Activated CD4-positive, alpha-beta T cell treated with anti-CD3 and anti-CD28 coated beads, Interleukin-2, amount 10 ng/mL, durations not matched to agents 24 days and 14 days (primary cell): ENCODE measurements at regions not wholly inside any gene's neighbourhood (a gene's known extent, or its start where the extent isn't known, plus 50 kb on each side); places are given as distances from the start of the nearest gene placed in this dataset.

Experiments
- DNase-seq: peaks from one replicate; pipeline ENCODE4 v3.0.0; 2022
- H3K27ac Mint-ChIP-seq: one replicate; pipeline ENCODE4 v1.8.0; 2022; ENCODE audit warnings: mild to moderate bottlenecking, mixed read lengths
- H3K27me3 Mint-ChIP-seq: one replicate; pipeline ENCODE4 v1.8.0; 2022; ENCODE audit warnings: mixed read lengths
- H3K36me3 Mint-ChIP-seq: one replicate; pipeline ENCODE4 v1.8.0; 2022; ENCODE audit warnings: low read depth, mild to moderate bottlenecking, mixed read lengths
- H3K4me1 Mint-ChIP-seq: one replicate; pipeline ENCODE4 v1.8.0; 2021; ENCODE audit warnings: mixed read lengths
- H3K4me3 Mint-ChIP-seq: one replicate; pipeline ENCODE4 v1.8.0; 2022; ENCODE audit warnings: mild to moderate bottlenecking, moderate library complexity, mixed read lengths
- H3K9me3 Mint-ChIP-seq: one replicate; pipeline ENCODE4 v1.8.0; 2021; ENCODE audit warnings: mixed read lengths
- intact Hi-C: fragments of 100-400 bp; cut with micrococcal nuclease; formaldehyde crosslinking; loops from one replicate; pipeline ENCODE4 v1.15.1; 2023

GRCh38 chr20:47956268-47956995 is 171.2 kb upstream of the SULF2 start:
- no peak for DNase-seq
- no peaks in the 10 kb centered on the region for H3K36me3 Mint-ChIP-seq
- H3K27ac Mint-ChIP-seq, result no peak overlapping the region
- no peaks in the 10 kb centered on the region for H3K9me3 Mint-ChIP-seq
- H3K4me1 Mint-ChIP-seq, result no peaks in the 10 kb centered on the region
- no peak overlapping the region for H3K4me3 Mint-ChIP-seq
- no peaks in the 10 kb centered on the region for H3K27me3 Mint-ChIP-seq
- intact Hi-C loops, result no loop called here

DNA sequence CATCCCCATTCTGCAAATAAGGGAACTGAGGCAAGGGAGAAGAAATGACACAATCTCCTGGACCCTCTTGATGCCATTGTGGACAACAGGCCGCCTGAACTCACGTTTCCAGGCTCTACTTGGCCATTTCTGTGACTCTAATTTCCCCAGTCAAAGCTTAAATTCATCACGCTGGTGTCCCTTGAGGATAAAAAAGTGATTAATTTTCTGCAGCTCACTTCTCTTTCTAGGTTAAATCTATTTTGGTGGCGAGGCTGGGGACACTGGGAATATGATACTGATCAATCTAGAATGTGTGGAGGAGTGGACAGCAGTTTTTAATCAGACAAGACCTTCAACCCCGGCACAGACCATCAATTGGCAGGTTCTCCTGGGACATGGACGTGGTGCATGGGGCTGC is 168.2 kb upstream of the SULF2 start:
- no peaks in the 10 kb centered on the region for H3K4me1 Mint-ChIP-seq
- H3K27ac Mint-ChIP-seq, result no peak overlapping the region
- H3K9me3 Mint-ChIP-seq, result no peaks in the 10 kb centered on the region
- H3K36me3 Mint-ChIP-seq, result no peaks in the 10 kb centered on the region
- intact Hi-C loops, result no loop called here
- H3K4me3 Mint-ChIP-seq, result no peak overlapping the region
- H3K27me3 Mint-ChIP-seq, result no peaks in the 10 kb centered on the region
- no peak for DNase-seq

DNA sequence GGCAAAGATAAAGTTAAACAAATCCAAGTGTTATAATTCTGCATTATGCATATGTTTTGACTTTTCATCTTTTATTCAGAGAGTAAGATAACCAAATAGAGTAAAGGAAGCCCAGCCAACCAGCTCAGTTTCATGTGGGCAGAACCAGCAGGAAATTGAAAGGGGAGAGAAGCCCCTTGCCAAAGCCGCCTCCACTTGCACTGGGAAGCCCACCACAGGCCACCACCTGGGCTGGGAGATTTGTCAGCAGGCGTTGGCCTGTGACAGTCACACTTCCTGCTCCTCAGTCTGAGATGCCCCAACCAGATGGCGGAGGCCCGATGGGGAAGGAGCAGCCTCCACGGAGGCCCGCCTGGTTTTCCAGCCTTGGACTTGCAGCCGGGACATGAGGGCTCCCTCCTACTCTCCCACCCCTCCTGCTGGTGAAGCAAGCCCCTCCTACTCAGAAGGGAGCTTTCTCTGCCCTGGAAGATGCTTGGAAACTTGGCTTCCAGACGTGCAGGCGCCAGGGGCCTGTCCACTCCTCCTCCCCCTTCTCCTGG is 166.8 kb upstream of the SULF2 start:
- DNase-seq, result no peak
- no peak overlapping the region for H3K27ac Mint-ChIP-seq
- intact Hi-C loops, result no loop called here
- H3K27me3 Mint-ChIP-seq, result no peaks in the 10 kb centered on the region
- H3K9me3 Mint-ChIP-seq, result no peaks in the 10 kb centered on the region
- no peaks in the 10 kb centered on the region for H3K36me3 Mint-ChIP-seq
- no peak overlapping the region for H3K4me3 Mint-ChIP-seq
- no peaks in the 10 kb centered on the region for H3K4me1 Mint-ChIP-seq

DNA sequence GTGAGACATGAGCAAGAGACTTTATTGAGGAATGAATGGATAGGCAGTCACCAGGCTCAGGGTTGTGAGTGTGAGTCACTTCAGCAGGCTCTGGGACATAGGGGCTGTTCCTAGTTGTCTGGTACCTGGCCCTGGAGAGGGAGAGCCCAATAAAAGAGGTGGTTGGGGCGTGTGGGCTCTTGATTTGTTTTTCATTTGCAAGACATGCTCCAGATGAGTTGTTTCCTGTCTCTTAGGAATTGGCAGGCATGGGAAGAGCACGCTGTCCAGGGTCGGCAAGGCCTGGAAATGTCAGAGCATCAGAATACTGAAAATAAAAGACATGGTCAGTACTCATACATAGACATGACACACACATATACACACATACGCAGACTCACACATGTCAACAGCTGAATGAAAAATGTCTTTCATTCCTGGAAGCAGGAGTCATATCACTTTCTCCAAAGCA is 166.3 kb upstream of the SULF2 start:
- no peaks in the 10 kb centered on the region for H3K4me1 Mint-ChIP-seq
- no peak for DNase-seq
- no peaks in the 10 kb centered on the region for H3K27me3 Mint-ChIP-seq
- H3K27ac Mint-ChIP-seq, result no peak overlapping the region
- H3K9me3 Mint-ChIP-seq, result no peaks in the 10 kb centered on the region
- intact Hi-C loops, result no loop called here
- no peak overlapping the region for H3K4me3 Mint-ChIP-seq
- H3K36me3 Mint-ChIP-seq, result no peaks in the 10 kb centered on the region

DNA sequence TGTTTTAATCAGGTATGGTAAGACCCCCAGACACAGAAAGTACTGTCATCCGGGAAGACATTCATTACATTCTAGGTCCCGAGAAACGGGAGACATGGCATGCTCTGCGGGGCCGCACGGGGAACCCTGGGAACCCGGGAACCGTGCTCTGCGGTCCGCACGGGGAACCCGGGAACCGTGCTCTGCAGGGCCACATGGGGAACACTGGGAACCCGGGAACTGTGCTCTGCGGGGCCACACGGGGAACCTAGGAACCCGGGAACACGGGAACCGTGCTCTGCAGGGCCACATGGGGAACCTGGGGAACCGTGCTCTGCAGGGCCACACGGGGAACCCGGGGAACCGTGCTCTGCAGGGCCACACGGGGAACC is 165.6 kb upstream of the SULF2 start:
- H3K9me3 Mint-ChIP-seq, result no peaks in the 10 kb centered on the region
- intact Hi-C loops, result no loop called here
- H3K27ac Mint-ChIP-seq, result no peak overlapping the region
- H3K4me3 Mint-ChIP-seq, result no peak overlapping the region
- no peaks in the 10 kb centered on the region for H3K27me3 Mint-ChIP-seq
- no peak for DNase-seq
- H3K36me3 Mint-ChIP-seq, result no peaks in the 10 kb centered on the region
- H3K4me1 Mint-ChIP-seq, result no peaks in the 10 kb centered on the region

DNA sequence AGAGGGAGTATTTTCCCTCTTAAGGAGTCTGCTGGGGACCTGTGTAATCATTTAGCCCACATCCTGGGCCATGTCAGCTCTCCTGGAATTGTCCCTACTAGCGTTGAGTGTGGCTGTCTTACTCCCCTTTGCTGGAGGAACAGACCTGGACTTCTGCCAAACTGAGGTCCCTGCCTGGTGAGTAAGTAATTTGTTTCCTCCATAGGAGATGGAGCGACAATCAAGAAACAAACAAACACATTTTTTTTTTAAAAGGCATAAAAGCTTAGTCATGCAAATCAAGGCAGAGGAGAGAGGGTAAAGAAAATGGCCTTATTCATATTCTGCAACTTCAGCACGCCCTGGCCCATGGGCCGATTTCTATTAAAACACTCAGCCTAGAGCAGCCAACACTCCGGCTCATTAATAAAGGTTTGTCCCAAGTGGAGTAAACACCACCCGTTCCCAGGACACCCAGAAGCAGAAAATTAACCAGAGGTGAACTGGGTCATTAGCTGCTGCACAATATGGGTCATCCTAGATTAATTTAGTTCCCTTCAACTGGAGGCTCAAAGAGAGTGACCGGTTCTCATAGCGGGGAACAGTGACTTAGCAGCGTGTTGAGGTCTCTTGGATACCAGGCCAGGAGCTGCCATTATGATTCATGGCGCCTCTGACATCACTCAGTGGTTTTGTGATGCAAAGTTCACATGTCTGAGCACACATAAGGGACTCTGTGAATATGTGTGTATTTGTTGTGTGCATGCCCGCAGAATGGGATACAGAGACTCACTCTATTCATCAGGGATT is 165.0 kb upstream of the SULF2 start:
- H3K27ac Mint-ChIP-seq, result no peak overlapping the region
- no peak for DNase-seq
- intact Hi-C loops, result no loop called here
- H3K36me3 Mint-ChIP-seq, result no peaks in the 10 kb centered on the region
- no peaks in the 10 kb centered on the region for H3K9me3 Mint-ChIP-seq
- H3K27me3 Mint-ChIP-seq, result no peaks in the 10 kb centered on the region
- no peaks in the 10 kb centered on the region for H3K4me1 Mint-ChIP-seq
- no peak overlapping the region for H3K4me3 Mint-ChIP-seq

- Mint-ChIP-seq H3K27ac (no peak overlapping the region), H3K36me3 (no peaks in the 10 kb centered on the region), H3K4me1 (no peaks in the 10 kb centered on the region), H3K4me3 (no peak overlapping the region), H3K27me3 (no peaks in the 10 kb centered on the region), H3K9me3 (no peaks in the 10 kb centered on the region)
- no peak for DNase-seq
- intact Hi-C loops, result no loop called here
Measured at GRCh38 chr20:47949230-47949629, 163.9 kb upstream of the SULF2 start.

- Mint-ChIP-seq H3K9me3 (no peaks in the 10 kb centered on the region), H3K27me3 (no peaks in the 10 kb centered on the region), H3K27ac (no peak overlapping the region), H3K36me3 (no peaks in the 10 kb centered on the region), H3K4me1 (no peaks in the 10 kb centered on the region), H3K4me3 (no peak overlapping the region)
- no peak for DNase-seq
- intact Hi-C loops, result no loop called here
Measured at GRCh38 chr20:47944682-47945081, 159.4 kb upstream of the SULF2 start.

DNA sequence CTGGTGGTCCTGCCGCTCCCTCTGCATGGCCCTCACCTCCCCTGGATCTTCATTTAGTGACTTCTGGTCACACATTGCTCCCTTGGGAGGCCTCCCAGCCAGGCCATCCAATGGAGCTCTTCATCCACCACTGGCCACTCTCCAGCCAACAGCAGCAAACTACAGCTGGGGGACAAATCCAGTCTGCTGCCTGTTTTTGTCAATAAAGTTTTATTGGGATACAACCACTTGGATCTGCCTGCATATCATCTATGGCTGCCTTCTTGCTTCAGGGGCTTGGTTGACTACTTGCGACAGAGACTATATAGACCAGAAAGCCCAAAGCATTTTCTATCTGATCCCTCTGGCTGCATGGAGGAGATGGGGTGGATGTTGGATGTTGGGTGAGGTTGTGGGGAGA is 156.6 kb upstream of the SULF2 start:
- Mint-ChIP-seq H3K9me3 (no peaks in the 10 kb centered on the region), H3K36me3 (no peaks in the 10 kb centered on the region), H3K4me1 (no peaks in the 10 kb centered on the region), H3K4me3 (no peak overlapping the region), H3K27ac (no peak overlapping the region), H3K27me3 (no peaks in the 10 kb centered on the region)
- no peak for DNase-seq
- intact Hi-C loops, result no loop called here

DNA sequence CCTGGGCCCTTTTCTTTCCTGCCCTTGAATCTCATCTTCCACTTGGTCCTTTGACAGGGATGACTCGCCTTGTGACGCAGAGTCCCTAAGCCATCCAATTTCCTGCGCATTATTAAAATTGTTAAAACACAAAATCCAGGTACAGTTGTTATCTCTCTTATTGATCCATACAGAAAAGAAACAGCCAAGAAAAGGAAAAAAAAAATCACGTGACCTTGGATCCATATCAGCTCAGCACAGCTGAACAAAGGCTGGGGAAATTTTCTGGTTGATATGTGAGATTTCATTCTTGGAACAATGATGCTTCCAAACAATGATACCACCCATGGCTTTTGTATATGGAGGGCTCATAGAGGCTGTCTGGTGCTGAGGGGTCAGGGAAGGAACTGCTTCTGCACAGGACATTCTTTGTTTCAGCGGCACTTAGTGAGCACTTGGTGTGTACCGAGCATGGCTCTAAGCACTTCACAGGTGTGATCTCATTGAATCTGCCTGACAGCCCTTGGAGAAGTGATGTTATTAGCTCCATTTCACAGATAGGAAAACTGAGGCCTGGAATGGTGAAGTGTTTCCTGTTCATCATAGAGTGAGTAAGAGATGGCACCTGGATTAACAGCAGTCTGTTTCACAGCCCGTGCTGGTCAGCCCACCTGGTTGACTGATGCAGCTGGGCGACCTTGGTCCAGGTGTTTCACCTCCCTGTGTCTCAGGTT is 155.0 kb upstream of the SULF2 start:
- no peaks in the 10 kb centered on the region for H3K36me3 Mint-ChIP-seq
- no peak for DNase-seq
- H3K9me3 Mint-ChIP-seq, result no peaks in the 10 kb centered on the region
- no peak overlapping the region for H3K27ac Mint-ChIP-seq
- H3K27me3 Mint-ChIP-seq, result peaks cover 2% of the 10 kb centered on the region
- intact Hi-C loops, result no loop called here
- no peak overlapping the region for H3K4me3 Mint-ChIP-seq
- H3K4me1 Mint-ChIP-seq, result no peaks in the 10 kb centered on the region

GRCh38 chr20:47936612-47937011 is 151.3 kb upstream of the SULF2 start:
- Mint-ChIP-seq H3K27me3 (peaks cover 2% of the 10 kb centered on the region), H3K4me3 (no peak overlapping the region), H3K36me3 (no peaks in the 10 kb centered on the region), H3K27ac (no peak overlapping the region), H3K9me3 (no peaks in the 10 kb centered on the region), H3K4me1 (no peaks in the 10 kb centered on the region)
- no peak for DNase-seq
- intact Hi-C loops, result no loop called here

GRCh38 chr20:47934761-47935160 is 149.5 kb upstream of the SULF2 start:
- intact Hi-C loops, result no loop called here
- Mint-ChIP-seq H3K4me3 (no peak overlapping the region), H3K9me3 (no peaks in the 10 kb centered on the region), H3K27ac (no peak overlapping the region), H3K36me3 (no peaks in the 10 kb centered on the region), H3K4me1 (no peaks in the 10 kb centered on the region), H3K27me3 (peaks cover 2% of the 10 kb centered on the region)
- no peak for DNase-seq

GRCh38 chr20:47931443-47931842 is 146.2 kb upstream of the SULF2 start:
- no peak for DNase-seq
- Mint-ChIP-seq H3K4me3 (no peak overlapping the region), H3K9me3 (no peaks in the 10 kb centered on the region), H3K27me3 (peaks cover 2% of the 10 kb centered on the region), H3K36me3 (no peaks in the 10 kb centered on the region), H3K4me1 (no peaks in the 10 kb centered on the region), H3K27ac (no peak overlapping the region)
- intact Hi-C loops, result no loop called here

- intact Hi-C loops, result no loop called here
- Mint-ChIP-seq H3K4me1 (no peaks in the 10 kb centered on the region), H3K4me3 (no peak overlapping the region), H3K27ac (no peak overlapping the region), H3K36me3 (no peaks in the 10 kb centered on the region), H3K9me3 (no peaks in the 10 kb centered on the region), H3K27me3 (peaks cover 2% of the 10 kb centered on the region)
- no peak for DNase-seq
Measured at GRCh38 chr20:47931002-47931401, 145.7 kb upstream of the SULF2 start.
